H9 (cell line): ENCODE measurements at regions not wholly inside any gene's neighbourhood (a gene's known extent, or its start where the extent isn't known, plus 50 kb on each side); places are given as distances from the start of the nearest gene placed in this dataset.
A peak's percentile ranks its signal among the peaks of the same experiment; 100 is the strongest.

Source experiments
- DNase-seq: peaks from one replicate; pipeline ENCODE4 v3.0.0-alpha.2; 2017
- H2AFZ ChIP-seq: one replicate; pipeline ENCODE4 v1.6.1; 2013; ENCODE audit warnings: mild to moderate bottlenecking, low read length, control low read depth, moderate library complexity
- H2AK5ac ChIP-seq: 2 replicates; pipeline ENCODE4 v1.6.1; 2013; ENCODE audit warnings: low read length, control low read depth, mixed read lengths; ENCODE audit not compliant: insufficient read length
- H2BK120ac ChIP-seq: one replicate; pipeline ENCODE4 v1.6.1; 2013; ENCODE audit warnings: low read depth, mild to moderate bottlenecking, low read length, control low read depth, inconsistent platforms; ENCODE audit not compliant: poor library complexity, severe bottlenecking
- H2BK12ac ChIP-seq: 2 replicates; pipeline ENCODE4 v1.6.1; 2013; ENCODE audit warnings: low read length, control low read depth, mixed read lengths, low read depth; ENCODE audit not compliant: insufficient read length
- H2BK15ac ChIP-seq: 2 replicates; pipeline ENCODE4 v1.6.1; 2013; ENCODE audit warnings: low read depth, low read length, control low read depth
- H2BK20ac ChIP-seq: one replicate; pipeline ENCODE4 v1.6.1; 2013; ENCODE audit warnings: low read depth, mild to moderate bottlenecking, low read length, control low read depth, inconsistent platforms; ENCODE audit not compliant: poor library complexity, severe bottlenecking
- H2BK5ac ChIP-seq: 2 replicates; pipeline ENCODE4 v1.6.1; 2013; ENCODE audit warnings: low read length, control low read depth, mixed read lengths; ENCODE audit not compliant: insufficient read length
- H3K14ac ChIP-seq: 2 replicates; pipeline ENCODE4 v1.6.1; 2013; ENCODE audit warnings: low read length, control low read depth; ENCODE audit not compliant: insufficient read depth
- H3K18ac ChIP-seq: 2 replicates; pipeline ENCODE4 v1.6.1; 2013; ENCODE audit warnings: low read depth, mild to moderate bottlenecking, mixed read lengths, low read length, control low read depth; ENCODE audit not compliant: insufficient read length
- H3K23ac ChIP-seq: 2 replicates; pipeline ENCODE4 v1.6.1; 2013; ENCODE audit warnings: low read length, control low read depth, mixed read lengths, low read depth; ENCODE audit not compliant: insufficient read length
- H3K23me2 ChIP-seq: 2 replicates; pipeline ENCODE4 v1.6.1; 2013; ENCODE audit warnings: low read depth, mild to moderate bottlenecking, mixed read lengths, low read length, control low read depth; ENCODE audit not compliant: insufficient read length, poor library complexity, severe bottlenecking
- H3K27ac ChIP-seq: 2 replicates; pipeline ENCODE4 v1.5.1; 2013; ENCODE audit warnings: low read length, control low read depth, mixed read lengths, low read depth; ENCODE audit not compliant: insufficient read length
- H3K27me3 ChIP-seq: 2 replicates; pipeline ENCODE4 v1.6.1; 2013; ENCODE audit warnings: low read length, control low read depth, inconsistent platforms; ENCODE audit not compliant: insufficient read depth
- H3K4ac ChIP-seq: 2 replicates; pipeline ENCODE4 v1.6.1; 2013; ENCODE audit warnings: low read depth, mild to moderate bottlenecking, control low read depth, inconsistent platforms, low read length, moderate library complexity
- H3K4me1 ChIP-seq: 2 replicates; pipeline ENCODE4 v1.6.1; 2013; ENCODE audit warnings: low read length, control low read depth, inconsistent platforms; ENCODE audit not compliant: insufficient read depth
- H3K4me2 ChIP-seq: 2 replicates; pipeline ENCODE4 v1.6.1; 2013; ENCODE audit warnings: low read length, control low read depth, mixed read lengths; ENCODE audit not compliant: insufficient read length, insufficient read depth
- H3K56ac ChIP-seq: 2 replicates; pipeline ENCODE4 v1.6.1; 2013; ENCODE audit warnings: low read depth, mild to moderate bottlenecking, mixed read lengths, low read length, control low read depth; ENCODE audit not compliant: insufficient read length
- H3K79me1 ChIP-seq: 2 replicates; pipeline ENCODE4 v1.6.1; 2013; ENCODE audit warnings: low read depth, mild to moderate bottlenecking, moderate library complexity, low read length, control low read depth, inconsistent platforms; ENCODE audit not compliant: insufficient read depth, poor library complexity, severe bottlenecking
- H3K79me2 ChIP-seq: 2 replicates; pipeline ENCODE4 v1.6.1; 2013; ENCODE audit warnings: low read length, control low read depth, inconsistent platforms; ENCODE audit not compliant: insufficient read depth
- H3K9ac ChIP-seq: 2 replicates; pipeline ENCODE4 v1.6.1; 2013; ENCODE audit warnings: low read length, control low read depth, mixed read lengths; ENCODE audit not compliant: insufficient read length; ENCODE audit errors: extremely low read depth
- H3K9me3 ChIP-seq: one replicate; pipeline ENCODE4 v1.6.1; 2013; ENCODE audit warnings: low read depth, low read length, inconsistent platforms; ENCODE audit not compliant: control insufficient read depth
- H3T11ph ChIP-seq: one replicate; pipeline ENCODE4 v1.6.1; 2013; ENCODE audit warnings: mild to moderate bottlenecking, low read length, control low read depth, inconsistent platforms
- H4K20me1 ChIP-seq: one replicate; pipeline ENCODE4 v1.6.1; 2013; ENCODE audit not compliant: control insufficient read depth, insufficient read length, insufficient read depth
- H4K5ac ChIP-seq: 2 replicates; pipeline ENCODE4 v1.6.1; 2013; ENCODE audit warnings: low read depth, mild to moderate bottlenecking, mixed read lengths, low read length, control low read depth; ENCODE audit not compliant: insufficient read length
- H4K8ac ChIP-seq: replicated peaks from 2 replicates; pipeline ENCODE4 v1.6.1; 2013; ENCODE audit warnings: low read length, control low read depth, mixed read lengths, low read depth; ENCODE audit not compliant: insufficient read length
- H4K91ac ChIP-seq: 2 replicates; pipeline ENCODE4 v1.6.1; 2013; ENCODE audit warnings: low read depth, mild to moderate bottlenecking, moderate library complexity, mixed read lengths, low read length, control low read depth; ENCODE audit not compliant: insufficient read length
- H3K27ac Mint-ChIP-seq, 3 experiments: 2 replicates in 2 of 3; 3 replicates in 1 of 3; pipeline ENCODE4 v1.8.0; 2020 to 2021; ENCODE audit warnings: mixed read lengths in 3 of 3, mild to moderate bottlenecking in 1 of 3, moderate library complexity in 1 of 3
- H3K27me3 Mint-ChIP-seq: 2 replicates; pipeline ENCODE4 v1.8.0; 2021; ENCODE audit warnings: low read depth, mild to moderate bottlenecking, moderate library complexity, mixed read lengths
- H3K36me3 Mint-ChIP-seq, 3 experiments: 2 replicates in 2 of 3; 3 replicates in 1 of 3; pipeline ENCODE4 v1.8.0; 2020 to 2021; ENCODE audit warnings: low read depth in 3 of 3, mixed read lengths in 3 of 3; ENCODE audit not compliant: insufficient read depth in 1 of 3
- H3K4me1 Mint-ChIP-seq, 2 experiments: 2 replicates each; pipeline ENCODE4 v1.8.0; 2020; ENCODE audit warnings: mixed read lengths in 2 of 2
- H3K4me3 Mint-ChIP-seq, 2 experiments: 2 replicates in 1 of 2; 3 replicates in 1 of 2; pipeline ENCODE4 v1.8.0; 2020 to 2021; ENCODE audit warnings: mild to moderate bottlenecking in 2 of 2, mixed read lengths in 2 of 2, moderate library complexity in 1 of 2
- H3K9me3 Mint-ChIP-seq, 2 experiments: 2 replicates in 1 of 2; 3 replicates in 1 of 2; pipeline ENCODE4 v1.8.0; 2020; ENCODE audit warnings: mild to moderate bottlenecking in 2 of 2, mixed read lengths in 2 of 2, moderate library complexity in 1 of 2
- WGBS: extraction: QIAGEN DNeasy Blood & Tissue Kit; methylation state at CpG from one replicate; pipeline ENCODE4 v1.1.7; 2013; ENCODE audit warnings: missing lambda C conversion rate, low lambda C conversion rate, mixed read lengths; ENCODE audit not compliant: insufficient read length; ENCODE audit errors: extremely low coverage; 5-methylcytosine and 5-hydroxymethylcytosine counted together
- TF ChIP-seq, protein P1 (sequence below): fragments of 200-600 bp; sonication (generic); conservative IDR thresholded peaks from 3 replicates; pipeline ENCODE4 v1.8.0; 2021; ENCODE audit warnings: antibody characterized with exemption, mild to moderate bottlenecking

DNA sequence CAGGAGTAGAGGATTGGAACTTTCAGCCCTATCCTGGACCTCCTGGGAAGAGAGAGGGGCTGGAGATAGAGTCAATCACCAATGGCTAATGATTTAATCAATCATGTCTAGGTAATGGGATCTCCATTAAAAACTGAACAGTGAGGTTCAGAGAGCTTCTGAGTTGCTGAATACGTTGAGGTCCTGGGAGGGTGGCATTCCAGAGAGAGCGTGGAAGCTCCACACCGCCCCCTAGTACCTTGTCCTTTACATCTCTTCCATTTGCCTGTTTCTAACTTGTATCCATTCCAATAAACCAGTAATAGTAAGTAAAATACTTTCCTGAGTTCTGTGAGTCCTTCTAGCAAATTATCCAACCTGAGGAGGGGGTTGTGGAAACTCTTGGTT is 101.7 kb downstream of the B3GNT2 start:
- no peak overlapping the region for H2BK5ac ChIP-seq
- no peak overlapping the region for H4K8ac ChIP-seq
- peak; percentile 59 for DNase-seq
- no peak overlapping the region for H4K5ac ChIP-seq
- H3K27me3 ChIP-seq: no peaks in the 10 kb centered on the region
- no peak overlapping the region for H3T11ph ChIP-seq
- H3K9ac ChIP-seq: no peak overlapping the region
- no CpG with 5 or more reads among the region's 3 CpGs for WGBS
- no peaks in the 10 kb centered on the region; the same call in 1 of the 2 replicates for H3K4me1 ChIP-seq
- H3K79me2 ChIP-seq: no peaks in the 10 kb centered on the region
- no peak overlapping the region for H2BK15ac ChIP-seq
- H3K27me3 Mint-ChIP-seq: no peaks in the 10 kb centered on the region
- no peak overlapping the region; a peak in 1 of 7 replicates for H3K27ac Mint-ChIP-seq
- no peak overlapping the region for H2BK20ac ChIP-seq
- H3K79me1 ChIP-seq: no peaks in the 10 kb centered on the region
- H3K4me1 Mint-ChIP-seq: peaks cover 17 to 26% of the 10 kb centered on the region in 2 experiments
- H3K23ac ChIP-seq: no peak overlapping the region
- no peaks in the 10 kb centered on the region for H3K9me3 Mint-ChIP-seq
- no peak overlapping the region for H3K56ac ChIP-seq
- H2BK12ac ChIP-seq: no peak overlapping the region
- no peak overlapping the region for H2AK5ac ChIP-seq
- H3K14ac ChIP-seq: no peak overlapping the region
- no peaks in the 10 kb centered on the region for H3K9me3 ChIP-seq
- no peaks in the 10 kb centered on the region for H3K36me3 Mint-ChIP-seq
- no peaks in the 10 kb centered on the region for H4K20me1 ChIP-seq
- no peak overlapping the region for H3K18ac ChIP-seq
- H3K27ac ChIP-seq: no peak overlapping the region
- no peak overlapping the region for H2AFZ ChIP-seq
- no peak overlapping the region for H4K91ac ChIP-seq
- no peak overlapping the region for H3K4ac ChIP-seq
- H2BK120ac ChIP-seq: no peak overlapping the region
- H3K4me2 ChIP-seq: no peak overlapping the region
- H3K4me3 Mint-ChIP-seq: no peak overlapping the region
- TF ChIP-seq, protein P1, sequence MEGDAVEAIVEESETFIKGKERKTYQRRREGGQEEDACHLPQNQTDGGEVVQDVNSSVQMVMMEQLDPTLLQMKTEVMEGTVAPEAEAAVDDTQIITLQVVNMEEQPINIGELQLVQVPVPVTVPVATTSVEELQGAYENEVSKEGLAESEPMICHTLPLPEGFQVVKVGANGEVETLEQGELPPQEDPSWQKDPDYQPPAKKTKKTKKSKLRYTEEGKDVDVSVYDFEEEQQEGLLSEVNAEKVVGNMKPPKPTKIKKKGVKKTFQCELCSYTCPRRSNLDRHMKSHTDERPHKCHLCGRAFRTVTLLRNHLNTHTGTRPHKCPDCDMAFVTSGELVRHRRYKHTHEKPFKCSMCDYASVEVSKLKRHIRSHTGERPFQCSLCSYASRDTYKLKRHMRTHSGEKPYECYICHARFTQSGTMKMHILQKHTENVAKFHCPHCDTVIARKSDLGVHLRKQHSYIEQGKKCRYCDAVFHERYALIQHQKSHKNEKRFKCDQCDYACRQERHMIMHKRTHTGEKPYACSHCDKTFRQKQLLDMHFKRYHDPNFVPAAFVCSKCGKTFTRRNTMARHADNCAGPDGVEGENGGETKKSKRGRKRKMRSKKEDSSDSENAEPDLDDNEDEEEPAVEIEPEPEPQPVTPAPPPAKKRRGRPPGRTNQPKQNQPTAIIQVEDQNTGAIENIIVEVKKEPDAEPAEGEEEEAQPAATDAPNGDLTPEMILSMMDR: peak; percentile 78
- no peaks in the 10 kb centered on the region for H3K23me2 ChIP-seq
